GM12878 (cell line): ENCODE measurements at regions not wholly inside any gene's neighbourhood (a gene's known extent, or its start where the extent isn't known, plus 50 kb on each side); places are given as distances from the start of the nearest gene placed in this dataset.

Experiments used
- CTCF ChIP-seq, 3 experiments: IDR thresholded peaks in 2 of 3; conservative IDR thresholded peaks in 1 of 3; 2 replicates each; pipeline ENCODE4 v1.5.1; 2011; ENCODE audit warnings: low read depth in 3 of 3, low read length in 3 of 3, mild to moderate bottlenecking in 3 of 3, control low read depth in 2 of 3, moderate library complexity in 2 of 3, inconsistent platforms in 1 of 3, mixed read lengths in 1 of 3; ENCODE audit not compliant: control insufficient read depth in 2 of 3, insufficient read depth in 1 of 3; ENCODE audit errors: extremely low read depth in 1 of 3
- FOXM1 ChIP-seq: IDR thresholded peaks from 2 replicates; pipeline ENCODE4 v1.6.1; 2012; ENCODE audit warnings: low read depth, mild to moderate bottlenecking, inconsistent platforms, low read length, moderate library complexity

- TF ChIP-seq FOXM1 (no peak), CTCF (IDR thresholded peaks at IDR 0.05 in 2 of 3, conservative IDR thresholded peaks at IDR 0.05 in 1 of 3; ENCODE audit: control insufficient read depth in 2 of 3, extremely low read depth in 1 of 3, insufficient read depth in 1 of 3, low read depth in 3 of 3, low read length in 3 of 3) (no peak)
Measured at GRCh38 chr2:177014946-177015345, 197.6 kb upstream of the HNRNPA3 start.
